Large intestine (tissue), 3 donors: ENCODE measurements at regions not wholly inside any gene's neighbourhood (a gene's known extent, or its start where the extent isn't known, plus 50 kb on each side); places are given as distances from the start of the nearest gene placed in this dataset.

Experiments
- DNase-seq, 2 donors: peaks; one replicate each; pipeline versions ENCODE4 v3.0.0 to v3.0.0-alpha.2; 2013
- H3K27ac ChIP-seq: one replicate; pipeline ENCODE4 v1.5.1; 2013; ENCODE audit warnings: low read length
- H3K27me3 ChIP-seq: 2 replicates; pipeline ENCODE4 v1.6.1; 2013; ENCODE audit warnings: low read length; ENCODE audit not compliant: control insufficient read depth, insufficient read depth
- H3K36me3 ChIP-seq: 2 replicates; pipeline ENCODE4 v1.6.1; 2013; ENCODE audit warnings: low read length; ENCODE audit not compliant: control insufficient read depth, insufficient read depth
- H3K4me1 ChIP-seq: one replicate; pipeline ENCODE4 v1.6.1; 2013; ENCODE audit warnings: low read length; ENCODE audit not compliant: control insufficient read depth, insufficient read depth
- H3K4me3 ChIP-seq: one replicate; pipeline ENCODE4 v1.5.1; 2013; ENCODE audit warnings: low read length
- H3K9me3 ChIP-seq: one replicate; pipeline ENCODE4 v1.6.1; 2013; ENCODE audit warnings: mild to moderate bottlenecking, low read depth, low read length, moderate library complexity; ENCODE audit not compliant: control insufficient read depth
- WGBS: methylation state at CpG from one replicate; pipeline ENCODE4 v1.1.5; 2013; ENCODE audit warnings: low lambda C conversion rate; ENCODE audit not compliant: insufficient coverage; 5-methylcytosine and 5-hydroxymethylcytosine counted together

GRCh38 chr6:101108286-101108685 lies 227.2 kb upstream of the ASCC3 start:
- Histone ChIP-seq H3K36me3 (no peaks in the 10 kb centered on the region), H3K9me3 (no peaks in the 10 kb centered on the region), H3K4me3 (no peak overlapping the region), H3K27me3 (no peaks in the 10 kb centered on the region), H3K4me1 (no peaks in the 10 kb centered on the region), H3K27ac (no peak overlapping the region)
- no peak for DNase-seq
- 100% methylated on average over 1 of the region's 4 CpGs for WGBS

GRCh38 chr6:101110814-101111213 lies 229.7 kb upstream of the ASCC3 start:
- H3K27me3 ChIP-seq = no peaks in the 10 kb centered on the region
- 88% methylated on average over 1 of the region's 1 CpG for WGBS
- no peak overlapping the region for H3K27ac ChIP-seq
- no peaks in the 10 kb centered on the region for H3K4me1 ChIP-seq
- no peaks in the 10 kb centered on the region for H3K36me3 ChIP-seq
- DNase-seq = no peak
- no peak overlapping the region for H3K4me3 ChIP-seq
- no peaks in the 10 kb centered on the region for H3K9me3 ChIP-seq

GRCh38 chr6:101113468-101114260 lies 232.5 kb upstream of the ASCC3 start:
- no peaks in the 10 kb centered on the region for H3K4me1 ChIP-seq
- no peak overlapping the region for H3K4me3 ChIP-seq
- H3K27ac ChIP-seq = no peak overlapping the region
- 84% methylated on average over 4 of the region's 4 CpGs for WGBS
- no peaks in the 10 kb centered on the region for H3K27me3 ChIP-seq
- H3K9me3 ChIP-seq = no peaks in the 10 kb centered on the region
- H3K36me3 ChIP-seq = no peaks in the 10 kb centered on the region
- DNase-seq = no peak

GRCh38 chr6:101114703-101115102 lies 233.6 kb upstream of the ASCC3 start:
- H3K4me1 ChIP-seq = no peaks in the 10 kb centered on the region
- H3K27me3 ChIP-seq = no peaks in the 10 kb centered on the region
- H3K27ac ChIP-seq = no peak overlapping the region
- WGBS = no CpG with 5 or more reads among the region's 1 CpG
- no peaks in the 10 kb centered on the region for H3K9me3 ChIP-seq
- no peaks in the 10 kb centered on the region for H3K36me3 ChIP-seq
- H3K4me3 ChIP-seq = no peak overlapping the region
- DNase-seq = peak; percentile 13 to 32

GRCh38 chr6:101116337-101116736 lies 235.2 kb upstream of the ASCC3 start:
- WGBS = 100% methylated on average over 2 of the region's 5 CpGs
- Histone ChIP-seq H3K4me3 (no peak overlapping the region), H3K27me3 (no peaks in the 10 kb centered on the region), H3K9me3 (no peaks in the 10 kb centered on the region), H3K4me1 (no peaks in the 10 kb centered on the region), H3K27ac (no peak overlapping the region), H3K36me3 (no peaks in the 10 kb centered on the region)
- DNase-seq = no peak

GRCh38 chr6:101117393-101118135 lies 236.4 kb upstream of the ASCC3 start:
- no peak overlapping the region for H3K4me3 ChIP-seq
- peak; percentile 12 to 24 for DNase-seq
- no peaks in the 10 kb centered on the region for H3K4me1 ChIP-seq
- H3K27me3 ChIP-seq = no peaks in the 10 kb centered on the region
- no peaks in the 10 kb centered on the region for H3K9me3 ChIP-seq
- WGBS = 71% methylated on average over 2 of the region's 11 CpGs
- H3K36me3 ChIP-seq = no peaks in the 10 kb centered on the region
- no peak overlapping the region for H3K27ac ChIP-seq

GRCh38 chr6:101118136-101118396 lies 236.9 kb upstream of the ASCC3 start:
- no peak for DNase-seq
- no peaks in the 10 kb centered on the region for H3K9me3 ChIP-seq
- H3K27ac ChIP-seq = no peak overlapping the region
- H3K36me3 ChIP-seq = no peaks in the 10 kb centered on the region
- no peaks in the 10 kb centered on the region for H3K4me1 ChIP-seq
- WGBS = 20% methylated on average over 1 of the region's 1 CpG
- H3K27me3 ChIP-seq = no peaks in the 10 kb centered on the region
- H3K4me3 ChIP-seq = no peak overlapping the region

GRCh38 chr6:101120747-101121146 lies 239.6 kb upstream of the ASCC3 start:
- DNase-seq = no peak
- H3K27ac ChIP-seq = no peak overlapping the region

GRCh38 chr6:101125380-101125971 lies 244.3 kb upstream of the ASCC3 start:
- DNase-seq = no peak
- WGBS = no CpG with 5 or more reads among the region's 3 CpGs
- H3K4me1 ChIP-seq = no peaks in the 10 kb centered on the region
- no peak overlapping the region for H3K4me3 ChIP-seq
- no peaks in the 10 kb centered on the region for H3K27me3 ChIP-seq
- H3K9me3 ChIP-seq = no peaks in the 10 kb centered on the region
- H3K27ac ChIP-seq = no peak overlapping the region
- H3K36me3 ChIP-seq = no peaks in the 10 kb centered on the region

More at GRCh38 chr6:101120747-101121146, 239.6 kb upstream of the ASCC3 start:
- no peaks in the 10 kb centered on the region for H3K27me3 ChIP-seq
- H3K4me1 ChIP-seq = no peaks in the 10 kb centered on the region
- no peaks in the 10 kb centered on the region for H3K36me3 ChIP-seq
- WGBS = 95% methylated on average over 4 of the region's 4 CpGs
- no peak overlapping the region for H3K4me3 ChIP-seq
- no peaks in the 10 kb centered on the region for H3K9me3 ChIP-seq

- DNase-seq = no peak
- H3K27me3 ChIP-seq = no peaks in the 10 kb centered on the region
- H3K4me3 ChIP-seq = no peak overlapping the region
- H3K27ac ChIP-seq = no peak overlapping the region
- H3K9me3 ChIP-seq = no peaks in the 10 kb centered on the region
- no peaks in the 10 kb centered on the region for H3K4me1 ChIP-seq
- no peaks in the 10 kb centered on the region for H3K36me3 ChIP-seq
- 20% methylated on average over 1 of the region's 3 CpGs for WGBS
Observed at GRCh38 chr6:101126501-101126900, 245.4 kb upstream of the ASCC3 start.
